Head of caudate nucleus (tissue), 42 donors: ENCODE measurements at regions not wholly inside any gene's neighbourhood (a gene's known extent, or its start where the extent isn't known, plus 50 kb on each side); places are given as distances from the start of the nearest gene placed in this dataset.
A peak's percentile ranks its signal among the peaks of the same experiment; 100 is the strongest.

Experiments
- DNase-seq, 42 donors: peaks; one replicate each; pipeline versions ENCODE4 v3.0.0 to v3.0.0-alpha.2; 2020 to 2021; ENCODE audit warnings: mixed read lengths in 7 of 42
- intact Hi-C: fragments of 100-400 bp; cut with DNase I; formaldehyde crosslinking; loops from one replicate; pipeline ENCODE4 v1.15.0; 2022

- intact Hi-C loops: loop anchor here (10.0 kb wide), 1 partner anchor 1816 kb away; no protein-coding TSS in a partner anchor
- DNase-seq: no peak
Observed at GRCh38 chr2:157191186-157191585, 66.3 kb upstream of the GALNT5 start.

- intact Hi-C loops: loop anchor here (10.0 kb wide), 1 partner anchor 1818 kb away; no protein-coding TSS in a partner anchor
- no peak for DNase-seq
Observed at GRCh38 chr2:157192445-157193423, 64.8 kb upstream of the GALNT5 start.

GRCh38 chr2:157193461-157193860 lies 64.0 kb upstream of the GALNT5 start:
- intact Hi-C loops: loop anchor here (10.0 kb wide), 1 partner anchor 1819 kb away; no protein-coding TSS in a partner anchor
- no peak for DNase-seq

- intact Hi-C loops: loop anchor here (10.0 kb wide), 1 partner anchor 1819 kb away; no protein-coding TSS in a partner anchor
Observed at GRCh38 chr2:157194097-157194688, 63.3 kb upstream of the GALNT5 start.

GRCh38 chr2:157194844-157195243 lies 62.7 kb upstream of the GALNT5 start:
- intact Hi-C loops: loop anchor here (10.0 kb wide), 1 partner anchor 1820 kb away; no protein-coding TSS in a partner anchor
- DNase-seq: no peak

More at GRCh38 chr2:157194097-157194688, 63.3 kb upstream of the GALNT5 start:
- peak in 26 of 42 donors; percentile 2 to 73 (median 40) for DNase-seq

GRCh38 chr2:157196956-157197355 lies 60.5 kb upstream of the GALNT5 start:
- intact Hi-C loops: loop anchor here (10.0 kb wide), 1 partner anchor 1822 kb away; no protein-coding TSS in a partner anchor
- no peak for DNase-seq

GRCh38 chr2:157197848-157198247 lies 59.7 kb upstream of the GALNT5 start:
- no peak for DNase-seq
- intact Hi-C loops: loop anchor here (10.0 kb wide), 1 partner anchor 1823 kb away; no protein-coding TSS in a partner anchor

GRCh38 chr2:157203651-157204050 lies 53.9 kb upstream of the GALNT5 start:
- intact Hi-C loops: no loop called here

GRCh38 chr2:157204401-157204800 lies 53.1 kb upstream of the GALNT5 start:
- intact Hi-C loops: no loop called here
- DNase-seq: no peak

More at GRCh38 chr2:157203651-157204050, 53.9 kb upstream of the GALNT5 start:
- DNase-seq: no peak

- intact Hi-C loops: no loop called here
- no peak for DNase-seq
Observed at GRCh38 chr2:157206916-157207315, 50.6 kb upstream of the GALNT5 start.
